MCF 10A (cell line): ENCODE measurements at regions not wholly inside any gene's neighbourhood (a gene's known extent, or its start where the extent isn't known, plus 50 kb on each side); places are given as distances from the start of the nearest gene placed in this dataset.

Source experiments
- BruUV-seq: library from RNA; stranded (reverse); fragments of 400-500 nt; replicated peaks from 2 replicates; lab custom pipeline; 2021; lab: Mats Ljungman, UMichigan
- CTCF ChIA-PET: fragments of 300-600 bp; sonication (Branson Sonifier 250); formaldehyde crosslinking; extraction: SDS; loops from one replicate; lab custom pipeline; 2021; ENCODE audit warnings: antibody characterized with exemption, inconsistent platforms; lab: Yijun Ruan, JAX
- POLR2A ChIA-PET: fragments of 300-600, 350-650 bp; sonication (Branson Sonifier 250); formaldehyde crosslinking; extraction: SDS; loops from one replicate; lab custom pipeline; 2020; ENCODE audit warnings: antibody characterized with exemption, inconsistent platforms; lab: Yijun Ruan, JAX
- DNase-seq: peaks from one replicate; pipeline ENCODE4 v3.0.0-alpha.2; 2018; ENCODE audit not compliant: unreplicated experiment
- H3K27ac Mint-ChIP-seq: one replicate; pipeline ENCODE4 v1.8.0; 2022; ENCODE audit warnings: mild to moderate bottlenecking, low read depth, mixed read lengths; ENCODE audit not compliant: unreplicated experiment
- H3K27me3 Mint-ChIP-seq: one replicate; pipeline ENCODE4 v1.8.0; 2022; ENCODE audit warnings: mixed read lengths; ENCODE audit not compliant: insufficient read depth, unreplicated experiment
- H3K36me3 Mint-ChIP-seq: one replicate; pipeline ENCODE4 v1.8.0; 2022; ENCODE audit warnings: mild to moderate bottlenecking, moderate library complexity, mixed read lengths; ENCODE audit not compliant: insufficient read depth, unreplicated experiment
- H3K4me1 Mint-ChIP-seq: one replicate; pipeline ENCODE4 v1.8.0; 2022; ENCODE audit warnings: mixed read lengths; ENCODE audit not compliant: insufficient read depth, unreplicated experiment
- H3K4me3 Mint-ChIP-seq: one replicate; pipeline ENCODE4 v1.8.0; 2022; ENCODE audit warnings: mild to moderate bottlenecking, moderate library complexity, mixed read lengths; ENCODE audit not compliant: unreplicated experiment
- H3K9me3 Mint-ChIP-seq: one replicate; pipeline ENCODE4 v1.8.0; 2022; ENCODE audit warnings: mixed read lengths; ENCODE audit not compliant: unreplicated experiment
- intact Hi-C: fragments of 100-400 bp; cut with micrococcal nuclease; formaldehyde crosslinking; loops from 2 replicates; pipeline ENCODE4 v1.14.1; 2022
- TF ChIP-seq, protein P1 (sequence below): fragments of 200-600 bp; IDR thresholded peaks from one replicate; pipeline ENCODE4 v1.8.0; 2022; ENCODE audit warnings: antibody characterized with exemption, mild to moderate bottlenecking; ENCODE audit not compliant: unreplicated experiment

GRCh38 chr10:28250782-28251181 lies 52.1 kb downstream of the MPP7 start:
- CTCF ChIA-PET, result interaction anchor here (0.7 to 10.6 kb wide), 10 partner anchors 9 to 148 kb away, joined by 3 to 154 read pairs (median 5); partner anchors contain the start of gene MPP7
- TF ChIP-seq, protein P1, sequence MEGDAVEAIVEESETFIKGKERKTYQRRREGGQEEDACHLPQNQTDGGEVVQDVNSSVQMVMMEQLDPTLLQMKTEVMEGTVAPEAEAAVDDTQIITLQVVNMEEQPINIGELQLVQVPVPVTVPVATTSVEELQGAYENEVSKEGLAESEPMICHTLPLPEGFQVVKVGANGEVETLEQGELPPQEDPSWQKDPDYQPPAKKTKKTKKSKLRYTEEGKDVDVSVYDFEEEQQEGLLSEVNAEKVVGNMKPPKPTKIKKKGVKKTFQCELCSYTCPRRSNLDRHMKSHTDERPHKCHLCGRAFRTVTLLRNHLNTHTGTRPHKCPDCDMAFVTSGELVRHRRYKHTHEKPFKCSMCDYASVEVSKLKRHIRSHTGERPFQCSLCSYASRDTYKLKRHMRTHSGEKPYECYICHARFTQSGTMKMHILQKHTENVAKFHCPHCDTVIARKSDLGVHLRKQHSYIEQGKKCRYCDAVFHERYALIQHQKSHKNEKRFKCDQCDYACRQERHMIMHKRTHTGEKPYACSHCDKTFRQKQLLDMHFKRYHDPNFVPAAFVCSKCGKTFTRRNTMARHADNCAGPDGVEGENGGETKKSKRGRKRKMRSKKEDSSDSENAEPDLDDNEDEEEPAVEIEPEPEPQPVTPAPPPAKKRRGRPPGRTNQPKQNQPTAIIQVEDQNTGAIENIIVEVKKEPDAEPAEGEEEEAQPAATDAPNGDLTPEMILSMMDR, result peak; percentile 60
- intact Hi-C loops, result loop anchor here (1.0 kb wide), 2 partner anchors 132 to 144 kb away; no protein-coding TSS in a partner anchor
- H3K27ac Mint-ChIP-seq, result no peak overlapping the region
- no peaks in the 10 kb centered on the region for H3K36me3 Mint-ChIP-seq
- H3K4me3 Mint-ChIP-seq, result no peak overlapping the region
- POLR2A ChIA-PET, result interaction anchor here (0.7 to 2.1 kb wide), 4 partner anchors 52 to 143 kb away, joined by 4 to 20 read pairs (median 11); partner anchors contain the start of gene MPP7
- H3K27me3 Mint-ChIP-seq, result no peaks in the 10 kb centered on the region
- peak; percentile 28 for DNase-seq
- peaks cover 17% of the 10 kb centered on the region for H3K4me1 Mint-ChIP-seq
- BruUV-seq, result no TSS peak
- no peaks in the 10 kb centered on the region for H3K9me3 Mint-ChIP-seq

DNA sequence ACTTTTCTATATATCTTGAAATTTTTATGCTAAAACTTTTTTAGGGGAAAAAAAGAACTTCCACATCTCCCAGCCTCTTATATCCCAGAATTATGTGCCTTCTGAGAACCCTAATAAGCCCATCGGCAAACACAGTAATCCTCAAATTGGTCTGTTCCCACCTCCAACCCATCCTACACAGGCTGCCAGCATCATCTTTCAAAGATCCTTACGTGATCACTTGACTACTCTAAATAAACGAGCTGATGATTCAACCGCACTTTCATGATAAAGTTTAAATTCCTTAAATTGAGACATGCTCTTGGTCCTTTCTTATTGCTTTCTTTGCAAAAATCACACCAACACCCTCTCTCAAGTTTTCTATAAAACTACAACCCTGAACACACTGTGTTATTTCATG lies 52.5 kb downstream of the MPP7 start:
- no peaks in the 10 kb centered on the region for H3K36me3 Mint-ChIP-seq
- ChIA-PET CTCF (interaction anchor here (0.6 to 10.6 kb wide), 9 partner anchors 13 to 148 kb away, joined by 3 to 154 read pairs (median 5); partner anchors contain the start of gene MPP7), POLR2A (interaction anchor here (0.6 to 2.1 kb wide), 5 partner anchors 17 to 143 kb away, joined by 4 to 20 read pairs (median 7); partner anchors contain the start of gene MPP7)
- intact Hi-C loops, result loop anchor here (1.0 kb wide), 2 partner anchors 132 to 144 kb away; no protein-coding TSS in a partner anchor
- H3K9me3 Mint-ChIP-seq, result no peaks in the 10 kb centered on the region
- no peak for DNase-seq
- BruUV-seq, result no TSS peak
- no peak overlapping the region for H3K27ac Mint-ChIP-seq
- no peaks in the 10 kb centered on the region for H3K27me3 Mint-ChIP-seq
- TF ChIP-seq, protein P1, result no peak
- no peak overlapping the region for H3K4me3 Mint-ChIP-seq
- H3K4me1 Mint-ChIP-seq, result peaks cover 20% of the 10 kb centered on the region

DNA sequence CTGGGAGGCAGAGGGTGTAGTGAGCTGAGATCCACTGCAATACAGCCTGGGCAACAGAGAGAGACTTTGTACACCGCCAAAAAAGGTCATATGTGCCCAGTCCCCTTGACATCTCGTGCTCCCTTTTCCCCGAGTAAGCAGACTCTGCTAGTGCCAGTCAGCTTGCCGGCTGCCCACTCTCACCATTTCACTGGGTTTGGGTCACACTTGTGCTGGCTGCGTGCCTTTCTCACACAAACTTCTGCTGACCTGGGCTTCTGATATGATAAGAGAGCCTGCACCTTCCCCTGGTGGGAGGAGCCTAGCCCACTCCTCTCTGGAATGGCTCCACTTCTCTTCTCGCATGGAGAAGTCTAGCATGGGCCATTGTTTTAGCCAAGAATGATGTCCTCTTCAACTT lies 53.4 kb downstream of the MPP7 start:
- Mint-ChIP-seq H3K4me1 (peaks cover 16% of the 10 kb centered on the region), H3K9me3 (no peaks in the 10 kb centered on the region), H3K27me3 (no peaks in the 10 kb centered on the region), H3K27ac (no peak overlapping the region), H3K36me3 (no peaks in the 10 kb centered on the region), H3K4me3 (no peak overlapping the region)
- TF ChIP-seq, protein P1, result no peak
- ChIA-PET CTCF (interaction anchor here (0.6 to 10.6 kb wide), 7 partner anchors 131 to 507 kb away, joined by 3 to 154 read pairs (median 4); no protein-coding TSS in a partner anchor), POLR2A (interaction anchor here (0.5 to 2.5 kb wide), 4 partner anchors 130 to 338 kb away, joined by 3 to 6 read pairs (median 4); no protein-coding TSS in a partner anchor)
- intact Hi-C loops, result no loop called here
- no peak for DNase-seq
- no TSS peak for BruUV-seq

- TF ChIP-seq, protein P1, result no peak
- Mint-ChIP-seq H3K4me1 (peaks cover 11% of the 10 kb centered on the region), H3K9me3 (no peaks in the 10 kb centered on the region), H3K4me3 (no peak overlapping the region), H3K36me3 (no peaks in the 10 kb centered on the region), H3K27me3 (no peaks in the 10 kb centered on the region), H3K27ac (peak overlapping the region; percentile 67)
- POLR2A ChIA-PET, result interaction anchor here (0.6 to 2.5 kb wide), 3 partner anchors 132 to 148 kb away, joined by 3 to 6 read pairs (median 5); no protein-coding TSS in a partner anchor
- CTCF ChIA-PET, result interaction anchor here (1.2 to 10.6 kb wide), 3 partner anchors 133 to 145 kb away, joined by 5 to 154 read pairs (median 27); no protein-coding TSS in a partner anchor
- intact Hi-C loops, result no loop called here
- peak; percentile 36 for DNase-seq
- BruUV-seq, result no TSS peak
These were observed 54.8 kb downstream of the MPP7 start for GRCh38 chr10:28248092-28248491.
